ENCODE measurements at regions not wholly inside any gene's neighbourhood (a gene's known extent, or its start where the extent isn't known, plus 50 kb on each side); places are given as distances from the start of the nearest gene placed in this dataset.

GRCh38 chrX:42434458-42435166 is 343.4 kb downstream of the PPP1R2C start:
- H3K36me3 ChIP-seq (ENCODE audit: control insufficient read depth in 1 of 2, insufficient read depth in 2 of 2, low read length in 2 of 2), result no peaks in the 10 kb centered on the region
- DNase-seq (ENCODE audit: low read depth, low spot score) (no peak), ATAC-seq (no peak)
- RAD21 ChIA-PET (ENCODE audit: low non-redundant PET in 1 of 2, low total read pairs in 2 of 2, uncharacterized antibody in 2 of 2, unreplicated experiment in 2 of 2), result no interaction called here
- no peaks in the 10 kb centered on the region for H3K9me2 ChIP-seq (ENCODE audit: insufficient read depth)
- H3K27ac ChIP-seq (ENCODE audit: low read depth, low read length), result no peak overlapping the region
- H3K9me3 ChIP-seq (ENCODE audit: control insufficient read depth in 1 of 2, insufficient read depth in 1 of 2, low read depth in 1 of 2, low read length in 2 of 2), result no peaks in the 10 kb centered on the region
- POLR2A ChIA-PET, result no interaction called here
- H3K27me3 ChIP-seq (ENCODE audit: insufficient read depth, low read length), result no peaks in the 10 kb centered on the region
- no peak overlapping the region for H3K4me2 ChIP-seq (ENCODE audit: low read length)
- H3K79me2 ChIP-seq (ENCODE audit: insufficient read depth, low read length), result no peaks in the 10 kb centered on the region
- no peaks in the 10 kb centered on the region for H4K20me1 ChIP-seq (ENCODE audit: insufficient read depth)
- H3K4me3 ChIP-seq (replicated peaks in 1 of 2; ENCODE audit: low read depth in 1 of 2, low read length in 2 of 2), result no peak overlapping the region
- intact Hi-C loops (cut with micrococcal nuclease), result no loop called here
- BruUV-seq (replicated peaks), result no TSS peak
- no peak overlapping the region for H3K9ac ChIP-seq (ENCODE audit: low read length)
- CTCF ChIA-PET, result no interaction called here
- H2AFZ ChIP-seq (ENCODE audit: low read depth, low read length, poor library complexity, severe bottlenecking), result no peak overlapping the region
- TF ChIP-seq SIN3A (IDR thresholded peaks at IDR 0.05; ENCODE audit: low read depth), result no peak
- no peak for TF ChIP-seq CEBPB (IDR thresholded peaks at IDR 0.05; ENCODE audit: low read depth)
- TF ChIP-seq POLR2A (IDR thresholded peaks at IDR 0.05; ENCODE audit: borderline replicate concordance, extremely low read depth, insufficient read depth, insufficient read length), result no peak
- no peak for TF ChIP-seq YY1 (IDR thresholded peaks at IDR 0.05; ENCODE audit: extremely low read depth, insufficient replicate concordance, low read depth, low read length)
- TF ChIP-seq FOSL1 (IDR thresholded peaks at IDR 0.05; ENCODE audit: low read depth), result no peak
- no peaks in the 10 kb centered on the region for H3K4me1 ChIP-seq (ENCODE audit: control insufficient read depth in 1 of 2, insufficient read depth in 2 of 2, low read length in 2 of 2)

DNA sequence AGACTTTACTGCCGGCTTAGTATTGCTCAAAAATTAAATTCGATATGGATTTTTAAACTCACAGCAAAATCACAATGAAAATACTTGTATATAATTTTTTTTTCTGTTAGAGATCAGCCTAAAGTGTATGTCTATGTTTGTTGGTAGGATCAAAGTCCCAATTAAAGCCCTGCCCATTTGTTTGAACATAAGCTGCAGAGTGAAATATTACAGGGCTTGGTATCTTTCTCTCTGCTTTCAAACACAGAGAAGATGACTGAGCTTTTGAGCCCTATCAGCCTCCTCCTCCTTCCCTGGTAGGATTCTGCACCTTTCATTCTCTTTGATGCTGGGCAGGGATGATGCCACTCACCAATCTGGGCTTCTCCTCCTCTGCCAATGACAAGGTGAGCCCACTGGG is 345.4 kb downstream of the PPP1R2C start:
- Histone ChIP-seq H3K9ac (ENCODE audit: low read length) (no peak overlapping the region), H2AFZ (ENCODE audit: low read depth, low read length, poor library complexity, severe bottlenecking) (no peak overlapping the region), H3K9me3 (ENCODE audit: control insufficient read depth in 1 of 2, insufficient read depth in 1 of 2, low read depth in 1 of 2, low read length in 2 of 2) (no peaks in the 10 kb centered on the region), H3K36me3 (ENCODE audit: control insufficient read depth in 1 of 2, insufficient read depth in 2 of 2, low read length in 2 of 2) (no peaks in the 10 kb centered on the region), H3K79me2 (ENCODE audit: insufficient read depth, low read length) (no peaks in the 10 kb centered on the region), H3K4me2 (ENCODE audit: low read length) (no peak overlapping the region), H3K9me2 (ENCODE audit: insufficient read depth) (no peaks in the 10 kb centered on the region), H3K4me3 (replicated peaks in 1 of 2; ENCODE audit: low read depth in 1 of 2, low read length in 2 of 2) (no peak overlapping the region), H3K27ac (ENCODE audit: low read depth, low read length) (no peak overlapping the region), H4K20me1 (ENCODE audit: insufficient read depth) (no peaks in the 10 kb centered on the region), H3K4me1 (ENCODE audit: control insufficient read depth in 1 of 2, insufficient read depth in 2 of 2, low read length in 2 of 2) (no peaks in the 10 kb centered on the region), H3K27me3 (ENCODE audit: insufficient read depth, low read length) (no peaks in the 10 kb centered on the region)
- CTCF ChIA-PET, result no interaction called here
- intact Hi-C loops (cut with micrococcal nuclease), result no loop called here
- no peak for DNase-seq (ENCODE audit: low read depth, low spot score)
- TF ChIP-seq ZNF274 (IDR thresholded peaks at IDR 0.05; ENCODE audit: low read depth, low read length) (no peak), REST (IDR thresholded peaks at IDR 0.05; ENCODE audit: low read depth) (no peak), CTCF (IDR thresholded peaks at IDR 0.05 in 2 of 3, conservative IDR thresholded peaks at IDR 0.05 in 1 of 3; ENCODE audit: borderline replicate concordance in 1 of 3, insufficient read depth in 1 of 3, low read depth in 2 of 3, low read length in 2 of 3) (no peak), POLR2AphosphoS5 (IDR thresholded peaks at IDR 0.05; ENCODE audit: low read depth, low read length) (no peak), CBX3 (IDR thresholded peaks at IDR 0.05; ENCODE audit: low read depth) (no peak), JUND (IDR thresholded peaks at IDR 0.05) (no peak)
- POLR2A ChIA-PET, result no interaction called here
- ATAC-seq, result no peak
- RAD21 ChIA-PET (ENCODE audit: low non-redundant PET in 1 of 2, low total read pairs in 2 of 2, uncharacterized antibody in 2 of 2, unreplicated experiment in 2 of 2), result no interaction called here
- no TSS peak for BruUV-seq (replicated peaks)
